Osteocyte (in vitro differentiated cells): ENCODE measurements at regions not wholly inside any gene's neighbourhood (a gene's known extent, or its start where the extent isn't known, plus 50 kb on each side); places are given as distances from the start of the nearest gene placed in this dataset.
A peak's percentile ranks its signal among the peaks of the same experiment; 100 is the strongest.

ENCODE experiments used
- DNase-seq: peaks from one replicate; pipeline ENCODE4 v3.0.0; 2021; ENCODE audit warnings: mixed read lengths; ENCODE audit not compliant: unreplicated experiment; ENCODE audit errors: extremely low spot score
- H3K27ac Mint-ChIP-seq: one replicate; pipeline ENCODE4 v1.8.0; 2021; ENCODE audit warnings: mild to moderate bottlenecking, mixed read lengths; ENCODE audit not compliant: unreplicated experiment
- H3K27me3 Mint-ChIP-seq: one replicate; pipeline ENCODE4 v1.8.0; 2021; ENCODE audit warnings: mixed read lengths; ENCODE audit not compliant: unreplicated experiment
- H3K36me3 Mint-ChIP-seq: one replicate; pipeline ENCODE4 v1.8.0; 2021; ENCODE audit warnings: mixed read lengths; ENCODE audit not compliant: unreplicated experiment
- H3K4me1 Mint-ChIP-seq: one replicate; pipeline ENCODE4 v1.8.0; 2021; ENCODE audit warnings: mixed read lengths; ENCODE audit not compliant: unreplicated experiment
- H3K4me3 Mint-ChIP-seq: one replicate; pipeline ENCODE4 v1.8.0; 2021; ENCODE audit warnings: mild to moderate bottlenecking, moderate library complexity, mixed read lengths; ENCODE audit not compliant: unreplicated experiment
- H3K9me3 Mint-ChIP-seq: one replicate; pipeline ENCODE4 v1.8.0; 2021; ENCODE audit warnings: mixed read lengths; ENCODE audit not compliant: unreplicated experiment
- TF ChIP-seq, protein P1 (sequence below): fragments of 200-600 bp; sonication (generic); IDR thresholded peaks from 2 replicates; pipeline ENCODE4 v1.5.0; 2021; ENCODE audit warnings: antibody characterized with exemption, mild to moderate bottlenecking, moderate library complexity

DNA sequence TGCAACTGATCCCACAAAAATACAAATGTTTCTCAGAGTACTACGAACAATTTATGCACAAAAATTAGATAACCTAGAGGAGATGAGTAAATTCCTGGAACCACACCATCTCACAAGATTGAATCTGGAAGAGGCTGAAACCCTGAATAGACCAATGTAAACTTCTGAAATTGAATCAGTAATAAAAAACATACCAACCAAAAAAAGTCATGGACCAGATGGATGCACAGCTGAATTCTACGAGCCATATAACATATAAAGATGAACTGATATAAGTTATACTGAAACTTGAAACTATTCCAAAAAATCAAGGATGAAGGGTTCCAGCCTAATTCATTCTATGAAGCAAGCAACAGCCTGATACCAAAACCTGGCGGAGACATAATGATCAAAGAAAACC lies 336.3 kb downstream of the PYDC2 start:
- Mint-ChIP-seq H3K36me3 (no peaks in the 10 kb centered on the region), H3K27me3 (no peaks in the 10 kb centered on the region), H3K4me3 (no peak overlapping the region), H3K9me3 (peaks cover 18% of the 10 kb centered on the region), H3K4me1 (peaks cover 4% of the 10 kb centered on the region), H3K27ac (no peak overlapping the region)
- TF ChIP-seq, protein P1, sequence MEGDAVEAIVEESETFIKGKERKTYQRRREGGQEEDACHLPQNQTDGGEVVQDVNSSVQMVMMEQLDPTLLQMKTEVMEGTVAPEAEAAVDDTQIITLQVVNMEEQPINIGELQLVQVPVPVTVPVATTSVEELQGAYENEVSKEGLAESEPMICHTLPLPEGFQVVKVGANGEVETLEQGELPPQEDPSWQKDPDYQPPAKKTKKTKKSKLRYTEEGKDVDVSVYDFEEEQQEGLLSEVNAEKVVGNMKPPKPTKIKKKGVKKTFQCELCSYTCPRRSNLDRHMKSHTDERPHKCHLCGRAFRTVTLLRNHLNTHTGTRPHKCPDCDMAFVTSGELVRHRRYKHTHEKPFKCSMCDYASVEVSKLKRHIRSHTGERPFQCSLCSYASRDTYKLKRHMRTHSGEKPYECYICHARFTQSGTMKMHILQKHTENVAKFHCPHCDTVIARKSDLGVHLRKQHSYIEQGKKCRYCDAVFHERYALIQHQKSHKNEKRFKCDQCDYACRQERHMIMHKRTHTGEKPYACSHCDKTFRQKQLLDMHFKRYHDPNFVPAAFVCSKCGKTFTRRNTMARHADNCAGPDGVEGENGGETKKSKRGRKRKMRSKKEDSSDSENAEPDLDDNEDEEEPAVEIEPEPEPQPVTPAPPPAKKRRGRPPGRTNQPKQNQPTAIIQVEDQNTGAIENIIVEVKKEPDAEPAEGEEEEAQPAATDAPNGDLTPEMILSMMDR: no peak
- no peak for DNase-seq

DNA sequence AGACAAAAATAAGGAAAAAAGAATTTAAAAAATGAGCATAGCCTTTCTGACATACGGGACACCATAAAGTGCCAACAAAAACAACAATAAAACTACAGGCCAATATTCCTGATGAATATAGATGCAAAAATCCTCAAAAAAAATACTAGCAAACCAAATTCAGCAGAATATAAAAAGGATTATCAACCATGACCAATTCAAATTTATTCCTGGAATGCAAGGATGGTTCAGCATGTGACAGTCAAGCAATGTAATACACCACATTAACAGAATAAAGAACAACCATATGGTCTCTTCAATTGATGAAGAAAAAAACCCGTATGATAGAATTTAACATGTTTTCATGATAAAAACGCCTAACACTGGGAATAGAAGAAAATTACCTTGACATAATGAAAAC lies 341.7 kb downstream of the PYDC2 start:
- no peak overlapping the region for H3K27ac Mint-ChIP-seq
- H3K27me3 Mint-ChIP-seq: no peaks in the 10 kb centered on the region
- no peaks in the 10 kb centered on the region for H3K36me3 Mint-ChIP-seq
- H3K4me3 Mint-ChIP-seq: no peak overlapping the region
- H3K9me3 Mint-ChIP-seq: peaks cover 30% of the 10 kb centered on the region
- no peak for DNase-seq
- no peaks in the 10 kb centered on the region for H3K4me1 Mint-ChIP-seq
- TF ChIP-seq, protein P1: no peak

DNA sequence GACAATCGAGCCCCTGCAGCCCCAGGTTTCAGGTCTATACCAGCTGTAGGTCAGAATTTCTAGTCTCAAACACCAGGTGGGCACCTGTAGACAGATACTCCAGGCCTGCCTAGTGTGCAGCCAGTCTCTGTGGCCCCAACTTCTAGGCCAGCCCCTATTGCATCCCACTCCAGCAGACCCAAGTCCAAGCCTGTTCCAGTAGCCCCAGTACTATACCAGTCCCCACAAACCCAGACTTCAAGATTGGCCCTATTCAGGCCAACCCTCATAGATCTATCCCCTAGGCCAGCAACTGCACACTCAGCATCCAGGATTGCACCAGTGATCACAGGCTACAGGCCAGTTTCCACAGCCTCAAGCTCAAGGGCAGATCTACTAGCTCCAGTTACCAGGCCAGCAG lies 344.0 kb downstream of the PYDC2 start:
- peaks cover 29% of the 10 kb centered on the region for H3K9me3 Mint-ChIP-seq
- no peak for DNase-seq
- H3K27ac Mint-ChIP-seq: no peak overlapping the region
- no peak overlapping the region for H3K4me3 Mint-ChIP-seq
- no peaks in the 10 kb centered on the region for H3K4me1 Mint-ChIP-seq
- no peaks in the 10 kb centered on the region for H3K27me3 Mint-ChIP-seq
- no peaks in the 10 kb centered on the region for H3K36me3 Mint-ChIP-seq
- TF ChIP-seq, protein P1: no peak

DNA sequence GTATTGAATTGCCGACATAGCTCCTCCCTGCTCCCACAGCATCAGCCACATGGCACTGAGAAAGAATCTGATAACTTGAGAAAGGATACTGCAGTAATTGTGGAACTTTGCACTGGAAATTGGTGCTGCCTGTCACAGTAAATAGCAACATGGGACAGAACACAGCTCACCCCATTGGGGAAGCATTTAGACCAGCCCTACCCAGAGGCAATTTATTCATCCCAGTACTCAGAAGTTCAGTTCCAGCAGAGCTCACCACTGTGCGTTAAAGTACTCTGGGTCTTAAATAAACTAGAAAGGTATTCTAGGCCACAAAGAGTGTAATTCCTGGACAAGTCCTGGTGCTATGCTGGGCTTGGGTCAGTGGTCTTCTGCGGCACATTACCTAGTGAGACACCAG lies 347.1 kb downstream of the PYDC2 start:
- no peak overlapping the region for H3K27ac Mint-ChIP-seq
- peaks cover 34% of the 10 kb centered on the region for H3K9me3 Mint-ChIP-seq
- TF ChIP-seq, protein P1: no peak
- no peaks in the 10 kb centered on the region for H3K36me3 Mint-ChIP-seq
- H3K4me1 Mint-ChIP-seq: no peaks in the 10 kb centered on the region
- H3K4me3 Mint-ChIP-seq: no peak overlapping the region
- no peak for DNase-seq
- no peaks in the 10 kb centered on the region for H3K27me3 Mint-ChIP-seq

DNA sequence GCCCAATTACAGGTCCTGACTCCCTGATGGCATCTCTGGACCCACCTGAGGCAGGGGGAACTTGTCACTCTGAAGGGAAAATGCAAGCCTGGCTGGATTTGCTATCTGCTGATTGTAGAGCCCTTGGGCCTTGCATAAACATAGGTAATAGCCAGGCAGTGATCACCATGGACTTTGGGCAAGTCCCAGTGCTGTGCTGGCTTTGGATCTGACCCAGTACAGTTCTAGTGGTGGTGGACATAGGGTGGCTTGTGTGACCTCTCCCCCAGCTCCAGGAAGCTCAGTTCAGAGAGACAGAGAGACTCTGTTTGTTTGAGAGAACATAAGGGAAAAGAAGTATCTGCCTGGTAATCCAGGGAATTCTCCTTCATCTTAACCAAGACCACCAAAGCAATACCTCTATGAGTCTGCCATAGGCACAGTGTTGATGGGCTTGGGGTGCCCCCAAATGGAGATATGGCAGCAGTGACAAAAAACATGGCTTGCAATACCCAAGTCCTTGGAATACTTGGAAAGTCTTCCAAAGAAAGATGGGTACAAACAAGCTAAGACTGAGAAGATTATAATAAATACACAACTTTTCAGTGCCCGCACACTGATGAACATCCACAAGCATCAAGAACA lies 348.5 kb downstream of the PYDC2 start:
- H3K4me1 Mint-ChIP-seq: no peaks in the 10 kb centered on the region

More for the DNA sequence above, 348.5 kb downstream of the PYDC2 start:
- Mint-ChIP-seq H3K27me3 (no peaks in the 10 kb centered on the region), H3K4me3 (no peak overlapping the region), H3K27ac (no peak overlapping the region), H3K9me3 (peaks cover 44% of the 10 kb centered on the region), H3K36me3 (no peaks in the 10 kb centered on the region)
- no peak for DNase-seq
- TF ChIP-seq, protein P1: peak; percentile 20
